Stimulated activated CD8-positive, alpha-beta memory T cell treated with anti-CD3 and anti-CD28 coated beads, Interleukin-7, amount 100 ng/mL, for 48 hours (primary cell): ENCODE measurements at regions not wholly inside any gene's neighbourhood (a gene's known extent, or its start where the extent isn't known, plus 50 kb on each side); places are given as distances from the start of the nearest gene placed in this dataset.

ENCODE experiments used
- DNase-seq, 2 donors: peaks; one replicate each; pipeline ENCODE4 v3.0.0-alpha.2; 2020; ENCODE audit warnings: low read depth in 1 of 2; ENCODE audit errors: extremely low read depth in 1 of 2

GRCh38 chr6:19438566-19439353, 398.4 kb upstream of the ID4 start:
- no peak for DNase-seq

- no peak for DNase-seq
These were observed 396.6 kb upstream of the ID4 start for GRCh38 chr6:19440531-19440930.

- no peak for DNase-seq
These were observed 393.8 kb upstream of the ID4 start for GRCh38 chr6:19443411-19443810.

GRCh38 chr6:19444041-19444440, 393.1 kb upstream of the ID4 start:
- DNase-seq: no peak

- DNase-seq: no peak
These were observed 392.7 kb upstream of the ID4 start for GRCh38 chr6:19444481-19444880.

GRCh38 chr6:19446570-19446969, 390.6 kb upstream of the ID4 start:
- no peak for DNase-seq

GRCh38 chr6:19450651-19451050, 386.5 kb upstream of the ID4 start:
- DNase-seq: no peak

- DNase-seq: no peak
These were observed 384.7 kb upstream of the ID4 start for GRCh38 chr6:19452495-19452894.

GRCh38 chr6:19454001-19454720, 383.0 kb upstream of the ID4 start:
- no peak for DNase-seq

- no peak for DNase-seq
These were observed 382.3 kb upstream of the ID4 start for GRCh38 chr6:19454721-19455392.

- no peak for DNase-seq
These were observed 373.9 kb upstream of the ID4 start for GRCh38 chr6:19463250-19463649.

GRCh38 chr6:19463925-19464324, 373.2 kb upstream of the ID4 start:
- no peak for DNase-seq

GRCh38 chr6:19465256-19465655, 371.9 kb upstream of the ID4 start:
- no peak for DNase-seq

GRCh38 chr6:19465760-19466159, 371.4 kb upstream of the ID4 start:
- DNase-seq: no peak

- no peak for DNase-seq
These were observed 366.8 kb upstream of the ID4 start for GRCh38 chr6:19470333-19470732.

GRCh38 chr6:19472153-19472552, 365.0 kb upstream of the ID4 start:
- no peak for DNase-seq

- no peak for DNase-seq
These were observed 364.3 kb upstream of the ID4 start for GRCh38 chr6:19472850-19473249.

- no peak for DNase-seq
These were observed 359.6 kb upstream of the ID4 start for GRCh38 chr6:19477563-19477962.

- no peak for DNase-seq
These were observed 358.9 kb upstream of the ID4 start for GRCh38 chr6:19478273-19478672.

GRCh38 chr6:19478992-19479391, 358.2 kb upstream of the ID4 start:
- no peak for DNase-seq

GRCh38 chr6:19479551-19479950, 357.6 kb upstream of the ID4 start:
- DNase-seq: no peak
